NCI-H2196 (cell line): ENCODE measurements at regions not wholly inside any gene's neighbourhood (a gene's known extent, or its start where the extent isn't known, plus 50 kb on each side); places are given as distances from the start of the nearest gene placed in this dataset.
"Not testable (repeated sequence)": the region's sequence is repeated elsewhere in the genome, so short reads cannot be mapped to it uniquely, and the experiment has no call there.

Experiments
- DNase-seq: peaks from one replicate; lab custom pipeline; 2025; ENCODE audit not compliant: unreplicated experiment; lab: John Stamatoyannopoulos, UW

GRCh38 chr5:91315701-91316100 is 67.4 kb downstream of the ARRDC3 start:
- DNase-seq: no peak

- DNase-seq: peak; percentile 48
Observed at GRCh38 chr5:91313757-91314673, 69.1 kb downstream of the ARRDC3 start.

- no peak for DNase-seq
Observed at GRCh38 chr5:91312698-91313097, 70.4 kb downstream of the ARRDC3 start.

GRCh38 chr5:91311697-91312501 is 71.2 kb downstream of the ARRDC3 start:
- peak; percentile 48 for DNase-seq

GRCh38 chr5:91311168-91311696 is 71.9 kb downstream of the ARRDC3 start:
- DNase-seq: no peak

GRCh38 chr5:91308157-91308556 is 75.0 kb downstream of the ARRDC3 start:
- DNase-seq: not testable (repeated sequence)

- no peak for DNase-seq
Observed at GRCh38 chr5:91307048-91307447, 76.1 kb downstream of the ARRDC3 start.

- no peak for DNase-seq
Observed at GRCh38 chr5:91306497-91306896, 76.6 kb downstream of the ARRDC3 start.

- DNase-seq: no peak
Observed at GRCh38 chr5:91305640-91306039, 77.5 kb downstream of the ARRDC3 start.

- not testable (repeated sequence) for DNase-seq
Observed at GRCh38 chr5:91304015-91304414, 79.1 kb downstream of the ARRDC3 start.

- DNase-seq: no peak
Observed at GRCh38 chr5:91302958-91303357, 80.2 kb downstream of the ARRDC3 start.

GRCh38 chr5:91302305-91302704 is 80.8 kb downstream of the ARRDC3 start:
- no peak for DNase-seq

GRCh38 chr5:91301106-91301846 is 81.8 kb downstream of the ARRDC3 start:
- DNase-seq: no peak

- no peak for DNase-seq
Observed at GRCh38 chr5:91297994-91298393, 85.1 kb downstream of the ARRDC3 start.

- no peak for DNase-seq
Observed at GRCh38 chr5:91296674-91297143, 86.4 kb downstream of the ARRDC3 start.

GRCh38 chr5:91296102-91296501 is 87.0 kb downstream of the ARRDC3 start:
- not testable (repeated sequence) for DNase-seq

GRCh38 chr5:91293131-91293530 is 90.0 kb downstream of the ARRDC3 start:
- no peak for DNase-seq

- DNase-seq: no peak
Observed at GRCh38 chr5:91291628-91292569, 91.2 kb downstream of the ARRDC3 start.

GRCh38 chr5:91288118-91288916 is 94.8 kb downstream of the ARRDC3 start:
- no peak for DNase-seq
